GM18951 (cell line): ENCODE measurements at regions not wholly inside any gene's neighbourhood (a gene's known extent, or its start where the extent isn't known, plus 50 kb on each side); places are given as distances from the start of the nearest gene placed in this dataset.

Experiments
- POLR2A ChIP-seq: IDR thresholded peaks from 4 replicates; pipeline ENCODE4 v1.6.1; 2011; ENCODE audit warnings: mild to moderate bottlenecking; ENCODE audit not compliant: insufficient read length, insufficient read depth; ENCODE audit errors: extremely low read depth
- in situ Hi-C: fragments of 300-500 bp; cut with MboI; formaldehyde crosslinking; loops from one replicate; pipeline ENCODE4 v1.12.0; 2022; ENCODE audit warnings: low sequenced_read_pairs, mixed read lengths, inconsistent platforms; ENCODE audit not compliant: unreplicated experiment

- in situ Hi-C loops: loop anchor here (25.0 kb wide), 1 partner anchor 453 kb away; no protein-coding TSS in a partner anchor
- no peak for TF ChIP-seq POLR2A
These were observed 393.4 kb downstream of the SEC14L1 start for GRCh38 chr17:77534137-77534536.

GRCh38 chr17:77535435-77535834, 394.7 kb downstream of the SEC14L1 start:
- in situ Hi-C loops: loop anchor here (25.0 kb wide), 1 partner anchor 452 kb away; no protein-coding TSS in a partner anchor
- no peak for TF ChIP-seq POLR2A

GRCh38 chr17:77535892-77536291, 395.1 kb downstream of the SEC14L1 start:
- TF ChIP-seq POLR2A: no peak
- in situ Hi-C loops: loop anchor here (25.0 kb wide), 1 partner anchor 451 kb away; no protein-coding TSS in a partner anchor

GRCh38 chr17:77537566-77537965, 396.8 kb downstream of the SEC14L1 start:
- in situ Hi-C loops: loop anchor here (25.0 kb wide), 1 partner anchor 450 kb away; no protein-coding TSS in a partner anchor
- no peak for TF ChIP-seq POLR2A

GRCh38 chr17:77540531-77540930, 399.8 kb downstream of the SEC14L1 start:
- no peak for TF ChIP-seq POLR2A
- in situ Hi-C loops: loop anchor here (25.0 kb wide), 1 partner anchor 447 kb away; no protein-coding TSS in a partner anchor

- in situ Hi-C loops: loop anchor here (25.0 kb wide), 1 partner anchor 446 kb away; no protein-coding TSS in a partner anchor
- TF ChIP-seq POLR2A: no peak
These were observed 400.2 kb downstream of the SEC14L1 start for GRCh38 chr17:77540975-77541374.

GRCh38 chr17:77542011-77542410, 401.2 kb downstream of the SEC14L1 start:
- no peak for TF ChIP-seq POLR2A
- in situ Hi-C loops: loop anchor here (25.0 kb wide), 1 partner anchor 445 kb away; no protein-coding TSS in a partner anchor

GRCh38 chr17:77542551-77543490, 402.1 kb downstream of the SEC14L1 start:
- in situ Hi-C loops: loop anchor here (25.0 kb wide), 1 partner anchor 444 kb away; no protein-coding TSS in a partner anchor
- TF ChIP-seq POLR2A: no peak

GRCh38 chr17:77543801-77544200, 403.0 kb downstream of the SEC14L1 start:
- TF ChIP-seq POLR2A: no peak
- in situ Hi-C loops: loop anchor here (25.0 kb wide), 1 partner anchor 444 kb away; no protein-coding TSS in a partner anchor

GRCh38 chr17:77544347-77545110, 403.8 kb downstream of the SEC14L1 start:
- no peak for TF ChIP-seq POLR2A
- in situ Hi-C loops: loop anchor here (25.0 kb wide), 1 partner anchor 443 kb away; no protein-coding TSS in a partner anchor

- TF ChIP-seq POLR2A: no peak
- in situ Hi-C loops: loop anchor here (25.0 kb wide), 1 partner anchor 440 kb away; no protein-coding TSS in a partner anchor
These were observed 406.0 kb downstream of the SEC14L1 start for GRCh38 chr17:77546772-77547241.

GRCh38 chr17:77548967-77549366, 408.2 kb downstream of the SEC14L1 start:
- in situ Hi-C loops: loop anchor here (25.0 kb wide), 1 partner anchor 438 kb away; no protein-coding TSS in a partner anchor

More at GRCh38 chr17:77548967-77549366, 408.2 kb downstream of the SEC14L1 start:
- TF ChIP-seq POLR2A: no peak
